Glutamatergic neuron (in vitro differentiated cells): ENCODE measurements at regions not wholly inside any gene's neighbourhood (a gene's known extent, or its start where the extent isn't known, plus 50 kb on each side); places are given as distances from the start of the nearest gene placed in this dataset.

Experiments used
- DNase-seq: peaks from one replicate; pipeline ENCODE4 v3.0.0; 2022
- H3K27ac Mint-ChIP-seq: one replicate; pipeline ENCODE4 v1.8.0; 2020; ENCODE audit warnings: mild to moderate bottlenecking, mixed read lengths, inconsistent platforms; ENCODE audit not compliant: unreplicated experiment
- H3K27me3 Mint-ChIP-seq: one replicate; pipeline ENCODE4 v1.8.0; 2020; ENCODE audit warnings: mild to moderate bottlenecking, moderate library complexity, mixed read lengths, inconsistent platforms; ENCODE audit not compliant: unreplicated experiment
- H3K36me3 Mint-ChIP-seq: one replicate; pipeline ENCODE4 v1.8.0; 2020; ENCODE audit warnings: mild to moderate bottlenecking, mixed read lengths, inconsistent platforms; ENCODE audit not compliant: unreplicated experiment
- H3K4me1 Mint-ChIP-seq: one replicate; pipeline ENCODE4 v1.8.0; 2020; ENCODE audit warnings: mild to moderate bottlenecking, low read depth, mixed read lengths, inconsistent platforms; ENCODE audit not compliant: unreplicated experiment
- H3K4me3 Mint-ChIP-seq: one replicate; pipeline ENCODE4 v1.8.0; 2020; ENCODE audit warnings: mild to moderate bottlenecking, mixed read lengths, inconsistent platforms; ENCODE audit not compliant: unreplicated experiment
- H3K9me3 Mint-ChIP-seq: one replicate; pipeline ENCODE4 v1.8.0; 2020; ENCODE audit warnings: mild to moderate bottlenecking, moderate library complexity, mixed read lengths, inconsistent platforms; ENCODE audit not compliant: unreplicated experiment
- TF ChIP-seq, protein P1 (sequence below): fragments of 200-600 bp; sonication (generic); IDR thresholded peaks from one replicate; pipeline ENCODE4 v1.5.0; 2021; ENCODE audit not compliant: partially characterized antibody, unreplicated experiment

- TF ChIP-seq, protein P1, sequence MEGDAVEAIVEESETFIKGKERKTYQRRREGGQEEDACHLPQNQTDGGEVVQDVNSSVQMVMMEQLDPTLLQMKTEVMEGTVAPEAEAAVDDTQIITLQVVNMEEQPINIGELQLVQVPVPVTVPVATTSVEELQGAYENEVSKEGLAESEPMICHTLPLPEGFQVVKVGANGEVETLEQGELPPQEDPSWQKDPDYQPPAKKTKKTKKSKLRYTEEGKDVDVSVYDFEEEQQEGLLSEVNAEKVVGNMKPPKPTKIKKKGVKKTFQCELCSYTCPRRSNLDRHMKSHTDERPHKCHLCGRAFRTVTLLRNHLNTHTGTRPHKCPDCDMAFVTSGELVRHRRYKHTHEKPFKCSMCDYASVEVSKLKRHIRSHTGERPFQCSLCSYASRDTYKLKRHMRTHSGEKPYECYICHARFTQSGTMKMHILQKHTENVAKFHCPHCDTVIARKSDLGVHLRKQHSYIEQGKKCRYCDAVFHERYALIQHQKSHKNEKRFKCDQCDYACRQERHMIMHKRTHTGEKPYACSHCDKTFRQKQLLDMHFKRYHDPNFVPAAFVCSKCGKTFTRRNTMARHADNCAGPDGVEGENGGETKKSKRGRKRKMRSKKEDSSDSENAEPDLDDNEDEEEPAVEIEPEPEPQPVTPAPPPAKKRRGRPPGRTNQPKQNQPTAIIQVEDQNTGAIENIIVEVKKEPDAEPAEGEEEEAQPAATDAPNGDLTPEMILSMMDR: no peak
- DNase-seq: no peak
- H3K27ac Mint-ChIP-seq: no peak overlapping the region
- no peaks in the 10 kb centered on the region for H3K4me1 Mint-ChIP-seq
- H3K36me3 Mint-ChIP-seq: no peaks in the 10 kb centered on the region
- H3K4me3 Mint-ChIP-seq: no peak overlapping the region
- peaks cover 1% of the 10 kb centered on the region for H3K27me3 Mint-ChIP-seq
- H3K9me3 Mint-ChIP-seq: no peaks in the 10 kb centered on the region
Measured at GRCh38 chr3:139811331-139811730, 123.7 kb upstream of the CLSTN2 start.

- TF ChIP-seq, protein P1: no peak
- H3K27me3 Mint-ChIP-seq: peaks cover 1% of the 10 kb centered on the region
Measured at GRCh38 chr3:139808201-139808600, 126.8 kb upstream of the CLSTN2 start.

GRCh38 chr3:139803294-139803693 lies 125.5 kb upstream of the NMNAT3 start:
- Mint-ChIP-seq H3K27me3 (no peaks in the 10 kb centered on the region), H3K4me1 (no peaks in the 10 kb centered on the region)
- no peak for DNase-seq

More at GRCh38 chr3:139808201-139808600, 126.8 kb upstream of the CLSTN2 start:
- H3K27ac Mint-ChIP-seq: no peak overlapping the region
- H3K4me3 Mint-ChIP-seq: no peak overlapping the region
- H3K4me1 Mint-ChIP-seq: no peaks in the 10 kb centered on the region
- H3K36me3 Mint-ChIP-seq: no peaks in the 10 kb centered on the region
- no peaks in the 10 kb centered on the region for H3K9me3 Mint-ChIP-seq
- no peak for DNase-seq

DNA sequence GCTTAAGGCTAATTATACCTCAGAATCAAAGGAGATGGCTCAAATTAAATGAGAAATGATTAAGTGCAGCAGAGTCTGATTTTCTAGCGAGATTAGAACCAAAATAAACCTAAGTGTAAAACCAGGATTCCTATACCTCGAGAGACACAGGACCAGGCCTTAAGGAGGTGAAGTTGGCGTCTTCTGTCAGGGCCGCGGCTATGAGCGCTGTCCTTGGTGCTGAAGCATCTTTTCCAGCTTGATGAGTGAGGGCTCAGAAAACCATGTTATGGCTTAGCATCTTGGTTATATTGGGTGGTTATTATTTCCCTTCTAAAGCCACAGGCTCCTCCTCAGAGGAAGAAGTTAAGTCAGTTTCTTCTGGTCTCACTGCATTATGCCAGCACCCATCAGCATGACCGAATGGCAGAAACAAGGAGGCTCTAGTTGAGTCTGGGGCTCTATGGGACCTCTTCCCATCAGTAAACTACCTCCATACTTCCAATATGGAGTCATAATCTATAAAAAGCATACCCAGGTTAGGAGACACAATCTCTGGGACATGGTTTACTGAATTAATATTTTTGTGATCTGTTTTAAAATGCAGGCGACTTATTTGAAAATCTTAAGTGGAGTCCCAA lies 120.1 kb upstream of the NMNAT3 start:
- Mint-ChIP-seq H3K4me1 (no peaks in the 10 kb centered on the region), H3K4me3 (no peak overlapping the region), H3K27me3 (peaks cover 3% of the 10 kb centered on the region), H3K36me3 (peaks cover 6% of the 10 kb centered on the region), H3K9me3 (peaks cover 2% of the 10 kb centered on the region), H3K27ac (no peak overlapping the region)
- no peak for DNase-seq
- TF ChIP-seq, protein P1: no peak

More at GRCh38 chr3:139803294-139803693, 125.5 kb upstream of the NMNAT3 start:
- Mint-ChIP-seq H3K27ac (no peak overlapping the region), H3K4me3 (no peak overlapping the region), H3K36me3 (no peaks in the 10 kb centered on the region), H3K9me3 (no peaks in the 10 kb centered on the region)
- TF ChIP-seq, protein P1: no peak

GRCh38 chr3:139794469-139795265 lies 116.9 kb upstream of the NMNAT3 start:
- Mint-ChIP-seq H3K27me3 (peaks cover 3% of the 10 kb centered on the region), H3K36me3 (peaks cover 6% of the 10 kb centered on the region), H3K27ac (no peak overlapping the region), H3K4me3 (no peak overlapping the region), H3K9me3 (peaks cover 4% of the 10 kb centered on the region), H3K4me1 (no peaks in the 10 kb centered on the region)
- TF ChIP-seq, protein P1: no peak
- no peak for DNase-seq
